HepG2 (cell line): ENCODE measurements at regions not wholly inside any gene's neighbourhood (a gene's known extent, or its start where the extent isn't known, plus 50 kb on each side); places are given as distances from the start of the nearest gene placed in this dataset.
"Not testable (repeated sequence)": the region's sequence is repeated elsewhere in the genome, so short reads cannot be mapped to it uniquely, and the experiment has no call there.

Experiments
- ATAC-seq: fragments of 200-7000 bp; cut with Tn5 transposase; 3 replicates; pipeline ENCODE4 v1.9.1; 2020; ENCODE audit warnings: mild to moderate bottlenecking, moderate library complexity
- BruUV-seq: library from RNA; stranded (reverse); fragments of 400-500 nt; replicated peaks from 2 replicates; lab custom pipeline; 2021; lab: Mats Ljungman, UMichigan
- CTCF ChIA-PET: fragments of 300-600 bp; formaldehyde crosslinking; extraction: SDS; loops from one replicate; lab custom pipeline; 2021; ENCODE audit warnings: low total read pairs, inconsistent platforms, low intra/inter-chr PET ratio; lab: Yijun Ruan, JAX
- POLR2A ChIA-PET: fragments of 350-600 bp; sonication (Branson Sonifier 250); formaldehyde crosslinking; loops from one replicate; lab custom pipeline; 2020; ENCODE audit warnings: antibody characterized with exemption, inconsistent platforms; lab: Yijun Ruan, JAX
- DNase-seq: peaks from one replicate; pipeline ENCODE4 v3.0.0-alpha.2; 2015; ENCODE audit warnings: low spot score
- FAIRE-seq: peaks from 3 replicates; lab custom pipeline; 2011; peaks lifted over from hg19 to GRCh38; lab: Jason Lieb, UNC
- H2AFZ ChIP-seq: one replicate; pipeline ENCODE4 v1.6.1; 2011; ENCODE audit warnings: low read length, inconsistent platforms
- H3K27ac ChIP-seq: fragments of 300-600 bp; 3 replicates; pipeline ENCODE4 v1.8.0; 2011; ENCODE audit warnings: mixed run types, mild to moderate bottlenecking, mixed read lengths, low read length, inconsistent platforms; ENCODE audit not compliant: insufficient read depth; ENCODE audit errors: extremely low read length
- H3K27me3 ChIP-seq, 2 experiments: fragments of 200-600 bp in 1 of 2; 2 replicates in 1 of 2; 3 replicates in 1 of 2; pipeline versions ENCODE4 v1.6.0 to v1.8.0; 2011; ENCODE audit warnings: low read length in 2 of 2, mild to moderate bottlenecking in 2 of 2, moderate library complexity in 2 of 2, inconsistent platforms in 1 of 2; ENCODE audit not compliant: insufficient read depth in 2 of 2, control insufficient read depth in 1 of 2
- H3K36me3 ChIP-seq, 2 experiments: fragments of 200-600 bp in 1 of 2; replicated peaks in 1 of 2; 2 replicates in 1 of 2; 3 replicates in 1 of 2; pipeline versions ENCODE4 v1.5.1 to v1.8.0; 2011; ENCODE audit warnings: low read length in 2 of 2, inconsistent platforms in 1 of 2; ENCODE audit not compliant: insufficient read depth in 2 of 2, control insufficient read depth in 1 of 2
- H3K4me1 ChIP-seq: 2 replicates; pipeline ENCODE4 v1.5.1; 2012; ENCODE audit warnings: low read length, inconsistent platforms; ENCODE audit not compliant: insufficient read depth
- H3K4me2 ChIP-seq: 2 replicates; pipeline ENCODE4 v1.6.0; 2011; ENCODE audit warnings: low read depth, low read length, inconsistent platforms
- H3K4me3 ChIP-seq, 3 experiments: fragments of 200-600 bp in 1 of 3; sonication (generic), shearing (Covaris generic) in 1 of 3; replicated peaks in 1 of 3; 2 replicates each; pipeline ENCODE4 v1.5.1; 2011 to 2016; ENCODE audit warnings: low read length in 3 of 3, inconsistent platforms in 2 of 3, low read depth in 2 of 3, mild to moderate bottlenecking in 2 of 3, control low read depth in 1 of 3, mixed read lengths in 1 of 3; ENCODE audit not compliant: insufficient read depth in 1 of 3
- H3K79me2 ChIP-seq: one replicate; pipeline ENCODE4 v1.6.1; 2011; ENCODE audit warnings: low read length, inconsistent platforms; ENCODE audit not compliant: insufficient read depth
- H3K9ac ChIP-seq: 2 replicates; pipeline ENCODE4 v1.6.0; 2011; ENCODE audit warnings: mild to moderate bottlenecking, low read depth, low read length, inconsistent platforms; ENCODE audit not compliant: insufficient read depth
- H3K9me3 ChIP-seq: 2 replicates; pipeline ENCODE4 v1.5.1; 2012; ENCODE audit warnings: mild to moderate bottlenecking, low read length
- H4K20me1 ChIP-seq: 2 replicates; pipeline ENCODE4 v1.6.0; 2011; ENCODE audit warnings: inconsistent platforms, mild to moderate bottlenecking, low read length, moderate library complexity; ENCODE audit not compliant: insufficient read depth
- EZH2 ChIP-seq: conservative IDR thresholded peaks from 2 replicates; pipeline ENCODE4 v1.6.1; 2012; ENCODE audit warnings: mild to moderate bottlenecking, low read depth, low read length, moderate library complexity
- HNF4G ChIP-seq, 2 experiments: sonication (generic) in 1 of 2; formaldehyde crosslinking in 1 of 2; IDR thresholded peaks; 2 replicates each; pipeline versions ENCODE4 v1.4.0 to v1.6.1; 2011 to 2020; ENCODE audit warnings: borderline replicate concordance in 2 of 2, low read depth in 2 of 2, mild to moderate bottlenecking in 2 of 2, low read length in 1 of 2, missing genetic modification reagents in 1 of 2, moderate library complexity in 1 of 2
- HNRNPUL1 ChIP-seq: fragments of 200-400 bp; formaldehyde crosslinking; IDR thresholded peaks from 2 replicates; pipeline ENCODE4 v1.6.1; 2017; ENCODE audit warnings: low read depth, mild to moderate bottlenecking, low read length, moderate library complexity
- JARID2 ChIP-seq: sonication (generic); formaldehyde crosslinking; IDR thresholded peaks from 2 replicates; pipeline ENCODE4 v1.8.1; 2023; ENCODE audit warnings: missing genetic modification reagents, inconsistent platforms; ENCODE audit not compliant: insufficient replicate concordance
- NFE2 ChIP-seq: sonication (generic); formaldehyde crosslinking; IDR thresholded peaks from 2 replicates; pipeline ENCODE4 v1.4.0; 2020; ENCODE audit warnings: missing genetic modification reagents
- NPAS2 ChIP-seq: sonication (generic); formaldehyde crosslinking; IDR thresholded peaks from 2 replicates; pipeline ENCODE4 v1.8.0; 2022; ENCODE audit warnings: mild to moderate bottlenecking, missing genetic modification reagents, borderline replicate concordance
- NRL ChIP-seq: sonication (generic); formaldehyde crosslinking; IDR thresholded peaks from 2 replicates; pipeline ENCODE4 v1.5.0; 2020; ENCODE audit warnings: missing genetic modification reagents, mild to moderate bottlenecking, moderate library complexity, borderline replicate concordance
- PCBP2 ChIP-seq: fragments of 200-400 bp; formaldehyde crosslinking; optimal IDR thresholded peaks from 2 replicates; pipeline ENCODE3; 2018; ENCODE audit warnings: low read length, low read depth; ENCODE audit not compliant: poor library complexity, severe bottlenecking
- PHB2 ChIP-seq: fragments of 450-650 bp; IDR thresholded peaks from 2 replicates; pipeline ENCODE4 v1.6.1; 2018; ENCODE audit not compliant: partially characterized antibody
- ZNF430 ChIP-seq: sonication (generic); formaldehyde crosslinking; IDR thresholded peaks from 2 replicates; pipeline ENCODE4 v1.9.0; 2021; ENCODE audit warnings: mild to moderate bottlenecking, missing genetic modification reagents
- ZSCAN20 ChIP-seq: sonication (generic); formaldehyde crosslinking; IDR thresholded peaks from 2 replicates; pipeline ENCODE4 v1.4.0; 2020; ENCODE audit warnings: missing genetic modification reagents, mild to moderate bottlenecking, borderline replicate concordance
- WGBS: methylation state at CpG from one replicate; pipeline ENCODE4 v1.1.6; 2017; ENCODE audit warnings: low lambda C conversion rate; 5-methylcytosine and 5-hydroxymethylcytosine counted together
- in situ Hi-C: cut with HindIII; loops from 2 replicates; pipeline ENCODE4 v1.10.0; 2017; ENCODE audit warnings: low pct_unique_long_range_greater_than_20kb; ENCODE audit not compliant: extremely low pct_ligation_motif_present
- intact Hi-C: fragments of 100-400 bp; cut with micrococcal nuclease; formaldehyde crosslinking; loops from one replicate; pipeline ENCODE4 v1.10.0; 2022; ENCODE audit not compliant: unreplicated experiment
- TF ChIP-seq, protein P1 (sequence below): sonication (generic); formaldehyde crosslinking; IDR thresholded peaks from 2 replicates; pipeline ENCODE4 v1.8.0; 2022; ENCODE audit warnings: mild to moderate bottlenecking, missing genetic modification reagents, moderate library complexity

DNA sequence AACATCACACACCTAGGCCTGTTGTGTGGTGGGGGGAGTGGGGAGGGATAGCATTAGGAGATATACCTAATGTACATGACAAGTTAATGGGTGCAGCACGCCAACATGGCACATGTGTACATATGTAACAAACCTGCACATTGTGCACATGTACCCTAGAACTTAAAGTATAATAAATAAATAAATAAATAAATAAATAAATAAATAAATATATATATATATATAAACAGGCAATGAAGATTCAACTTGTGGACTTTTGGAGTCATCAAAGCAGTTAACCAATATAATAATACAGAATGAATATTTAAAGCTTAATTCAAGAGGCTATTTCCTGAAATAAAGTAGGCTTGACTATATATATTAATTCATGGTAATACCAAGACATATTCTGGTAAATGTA, 167.0 kb downstream of the FOXD2 start:
- H3K4me3 ChIP-seq, H3K4me1 ChIP-seq, H4K20me1 ChIP-seq, H3K4me2 ChIP-seq, H3K36me3 ChIP-seq, FAIRE-seq, ATAC-seq, H2AFZ ChIP-seq, intact Hi-C loops, DNase-seq, BruUV-seq, POLR2A ChIA-PET, H3K9ac ChIP-seq, H3K27ac ChIP-seq, H3K27me3 ChIP-seq, in situ Hi-C loops, CTCF ChIA-PET, H3K9me3 ChIP-seq, H3K79me2 ChIP-seq: not testable (repeated sequence)
- 5% methylated on average over 1 of the region's 1 CpG for WGBS

DNA sequence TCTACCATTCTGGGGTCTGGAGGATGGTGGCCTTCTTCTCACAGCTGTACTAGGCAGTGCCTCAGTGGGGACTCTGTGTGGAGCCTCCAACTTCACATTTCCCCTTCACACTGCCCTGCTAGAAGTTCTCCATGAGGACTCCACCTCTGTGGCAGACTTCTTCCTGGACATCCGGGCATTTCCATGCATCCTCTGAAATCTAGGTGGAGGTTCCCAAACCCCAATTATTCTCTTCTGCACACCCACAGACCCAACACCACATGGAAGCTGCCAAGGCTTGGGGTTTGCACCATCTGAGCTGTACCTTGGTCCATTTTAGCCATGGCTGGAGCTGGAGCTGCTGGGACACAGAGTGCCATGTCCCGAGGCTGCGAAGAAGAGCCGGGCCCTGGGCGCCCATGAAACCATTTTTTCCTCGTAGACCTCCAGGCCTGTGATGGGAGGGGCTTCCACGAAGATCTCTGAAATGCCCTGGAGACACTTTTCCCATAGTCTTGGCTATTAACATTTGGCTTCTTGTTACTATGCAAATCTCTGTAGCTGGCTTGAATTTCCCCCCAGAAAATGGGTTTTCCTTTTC, 170.5 kb downstream of the FOXD2 start:
- DNase-seq (no peak), FAIRE-seq (no peak), ATAC-seq (no peak)
- in situ Hi-C loops (no loop called here), intact Hi-C loops (no loop called here)
- Histone ChIP-seq H3K36me3 (no peaks in the 10 kb centered on the region), H3K9me3 (peaks cover 7% of the 10 kb centered on the region), H3K79me2 (no peaks in the 10 kb centered on the region), H3K4me3 (no peak overlapping the region), H3K27me3 (no peaks in the 10 kb centered on the region), H3K4me2 (no peak overlapping the region), H3K9ac (no peak overlapping the region), H3K27ac (no peak overlapping the region), H4K20me1 (no peaks in the 10 kb centered on the region), H3K4me1 (no peaks in the 10 kb centered on the region), H2AFZ (no peak overlapping the region)
- 19% methylated on average over 5 of the region's 7 CpGs for WGBS
- CTCF ChIA-PET: no interaction called here
- POLR2A ChIA-PET: no interaction called here
- TF ChIP-seq ZSCAN20 (CRISPR knock-in tag) (no peak), HNRNPUL1 (no peak), ZNF430 (CRISPR knock-in tag) (no peak), NRL (no peak), NFE2 (CRISPR knock-in tag) (no peak), JARID2 (CRISPR knock-in tag) (no peak), PHB2 (no peak), HNF4G (IDR thresholded peaks at IDR 0.05; ENCODE audit: borderline replicate concordance, low read depth, low read length) (no peak), HNF4G (CRISPR knock-in tag; IDR thresholded peaks at IDR 0.05; ENCODE audit: borderline replicate concordance, low read depth) (no peak), PCBP2 (no peak), EZH2 (no peak), NPAS2 (CRISPR knock-in tag) (no peak)
- TF ChIP-seq, protein P1, sequence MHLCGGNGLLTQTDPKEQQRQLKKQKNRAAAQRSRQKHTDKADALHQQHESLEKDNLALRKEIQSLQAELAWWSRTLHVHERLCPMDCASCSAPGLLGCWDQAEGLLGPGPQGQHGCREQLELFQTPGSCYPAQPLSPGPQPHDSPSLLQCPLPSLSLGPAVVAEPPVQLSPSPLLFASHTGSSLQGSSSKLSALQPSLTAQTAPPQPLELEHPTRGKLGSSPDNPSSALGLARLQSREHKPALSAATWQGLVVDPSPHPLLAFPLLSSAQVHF (CRISPR knock-in tag): no peak
- no TSS peak for BruUV-seq
